ENCODE measurements at regions not wholly inside any gene's neighbourhood (a gene's known extent, or its start where the extent isn't known, plus 50 kb on each side); places are given as distances from the start of the nearest gene placed in this dataset.

DNA sequence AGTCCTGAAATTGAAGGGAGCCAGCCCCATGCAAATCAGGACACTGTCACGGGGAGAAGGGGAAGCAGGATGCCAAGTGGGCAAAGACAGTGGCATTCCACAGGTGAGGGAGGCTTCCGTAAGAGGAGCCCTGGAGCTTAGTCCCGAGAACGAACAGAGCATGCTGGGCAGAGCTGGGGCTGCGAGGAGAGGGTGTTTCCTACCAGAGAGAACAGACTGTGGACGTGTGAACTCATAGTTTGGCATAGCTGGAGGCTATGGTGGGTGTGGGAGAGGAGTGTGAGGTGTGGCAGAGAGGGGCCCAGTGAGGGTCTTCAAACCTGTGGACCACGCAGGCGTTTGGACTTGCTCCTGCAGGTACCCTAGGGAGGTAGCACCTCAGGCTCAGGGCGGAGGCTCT, 102.8 kb upstream of the SMIM23 start:
- TF ChIP-seq RAD21 (conservative IDR thresholded peaks at IDR 0.05) (no peak), EP300 (conservative IDR thresholded peaks at IDR 0.05; ENCODE audit: poor library complexity, severe bottlenecking) (no peak), POLR2AphosphoS5 (IDR thresholded peaks at IDR 0.05) (no peak)
- TF ChIP-seq, protein P1, sequence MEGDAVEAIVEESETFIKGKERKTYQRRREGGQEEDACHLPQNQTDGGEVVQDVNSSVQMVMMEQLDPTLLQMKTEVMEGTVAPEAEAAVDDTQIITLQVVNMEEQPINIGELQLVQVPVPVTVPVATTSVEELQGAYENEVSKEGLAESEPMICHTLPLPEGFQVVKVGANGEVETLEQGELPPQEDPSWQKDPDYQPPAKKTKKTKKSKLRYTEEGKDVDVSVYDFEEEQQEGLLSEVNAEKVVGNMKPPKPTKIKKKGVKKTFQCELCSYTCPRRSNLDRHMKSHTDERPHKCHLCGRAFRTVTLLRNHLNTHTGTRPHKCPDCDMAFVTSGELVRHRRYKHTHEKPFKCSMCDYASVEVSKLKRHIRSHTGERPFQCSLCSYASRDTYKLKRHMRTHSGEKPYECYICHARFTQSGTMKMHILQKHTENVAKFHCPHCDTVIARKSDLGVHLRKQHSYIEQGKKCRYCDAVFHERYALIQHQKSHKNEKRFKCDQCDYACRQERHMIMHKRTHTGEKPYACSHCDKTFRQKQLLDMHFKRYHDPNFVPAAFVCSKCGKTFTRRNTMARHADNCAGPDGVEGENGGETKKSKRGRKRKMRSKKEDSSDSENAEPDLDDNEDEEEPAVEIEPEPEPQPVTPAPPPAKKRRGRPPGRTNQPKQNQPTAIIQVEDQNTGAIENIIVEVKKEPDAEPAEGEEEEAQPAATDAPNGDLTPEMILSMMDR (IDR thresholded peaks at IDR 0.05; ENCODE audit: poor library complexity, severe bottlenecking): no peak

All from neural cell (in vitro differentiated cells).